Hippocampal formation (tissue), 2 donors: ENCODE measurements at regions not wholly inside any gene's neighbourhood (a gene's known extent, or its start where the extent isn't known, plus 50 kb on each side); places are given as distances from the start of the nearest gene placed in this dataset.

Experiments used
- DNase-seq, 2 donors: peaks; one replicate each; lab custom pipeline; 2025; lab: John Stamatoyannopoulos, UW

DNA sequence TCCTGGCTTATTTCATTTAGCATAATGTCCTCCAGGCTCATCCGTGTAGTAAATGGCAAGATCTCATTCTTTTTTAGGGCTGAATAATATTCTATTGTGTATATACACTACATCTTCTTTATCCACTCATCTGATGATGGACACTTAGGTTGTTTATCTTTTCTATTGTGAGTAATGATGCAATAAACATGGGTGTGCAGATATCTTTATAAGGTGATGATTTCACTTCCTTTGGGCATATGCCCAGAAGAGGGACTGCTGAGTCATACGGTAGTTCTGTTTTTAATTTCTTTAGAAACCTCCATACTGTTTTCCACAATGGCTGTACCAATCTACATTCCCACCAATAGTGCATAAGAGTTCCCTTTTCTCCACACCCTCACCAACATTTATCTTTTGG is 317.6 kb upstream of the CNKSR2 start:
- no peak for DNase-seq

DNA sequence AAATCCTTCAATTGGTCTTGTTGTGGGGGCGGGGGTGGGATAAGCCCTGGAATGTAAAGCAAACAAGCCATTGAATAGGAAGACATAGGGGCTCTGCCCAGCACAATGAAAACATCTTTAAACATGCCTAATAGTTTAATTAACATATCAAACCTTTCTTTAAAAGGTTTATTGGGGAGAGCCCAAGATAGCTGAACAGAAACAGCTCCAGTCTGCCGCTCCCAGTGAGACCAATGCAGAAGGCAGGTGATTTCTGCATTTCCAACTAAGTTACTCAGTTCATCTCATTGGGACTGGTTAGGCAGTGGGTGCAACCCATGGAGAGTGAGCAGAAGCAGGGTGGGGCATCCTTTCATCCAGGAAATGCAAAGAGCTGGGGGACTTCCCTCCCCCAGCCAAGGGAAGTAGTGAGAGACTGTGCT is 327.2 kb upstream of the CNKSR2 start:
- no peak for DNase-seq

DNA sequence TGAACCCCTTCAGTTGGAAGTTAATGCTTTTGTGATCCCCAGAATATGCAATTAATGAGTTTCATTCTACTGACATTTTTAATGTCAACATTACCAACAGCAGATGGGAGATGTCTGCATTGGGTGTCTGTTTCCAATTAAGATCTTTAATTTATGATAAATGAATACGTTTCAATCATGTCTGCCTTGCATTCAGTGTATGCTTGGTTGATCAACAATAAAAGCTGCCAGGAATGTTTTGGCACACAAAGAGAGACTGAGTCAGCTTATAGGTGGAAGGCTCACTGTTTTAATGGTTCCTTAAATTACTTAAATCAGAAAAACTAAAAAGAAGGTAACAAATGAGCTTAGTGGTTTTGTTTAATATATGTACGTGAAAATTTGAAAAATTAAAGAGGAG is 359.9 kb upstream of the CNKSR2 start:
- DNase-seq: no peak

DNA sequence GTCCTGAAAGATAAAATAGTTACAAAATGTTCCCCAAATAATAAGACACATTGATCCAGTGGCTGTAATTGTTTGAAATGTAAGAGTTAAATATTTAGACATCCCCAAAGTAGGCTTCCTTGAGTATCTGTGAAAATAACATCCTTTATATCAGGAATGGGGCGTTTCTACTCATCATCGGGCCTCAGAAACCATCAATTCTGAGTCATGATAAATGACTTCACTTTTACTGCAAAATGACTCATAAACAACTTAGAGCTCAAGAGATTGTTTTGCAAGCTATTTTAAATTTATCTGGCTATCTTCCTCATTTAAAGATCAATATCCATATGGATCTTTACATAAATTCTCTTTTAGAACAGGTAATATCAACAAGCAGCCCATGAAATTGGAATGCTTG is 369.4 kb upstream of the CNKSR2 start:
- DNase-seq: no peak

DNA sequence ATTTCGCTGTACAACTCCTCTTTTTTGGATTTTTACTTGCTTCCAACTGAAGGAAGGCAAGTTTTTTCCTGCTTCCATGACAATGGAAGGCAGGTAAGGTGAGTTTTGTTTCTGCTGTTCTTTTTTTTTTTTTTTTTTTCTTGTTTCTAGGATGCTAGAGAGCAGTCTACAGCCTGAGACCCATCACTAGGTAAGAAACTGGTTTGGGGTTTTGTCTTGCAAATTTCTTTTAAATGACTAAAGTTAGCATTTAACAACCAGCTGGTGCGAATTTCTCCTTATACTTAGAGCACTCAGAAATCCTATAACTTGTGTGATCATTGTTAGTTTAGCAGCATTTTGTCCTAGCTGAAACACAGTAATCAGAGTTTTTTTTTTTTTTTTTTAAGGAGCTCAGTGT is 378.4 kb upstream of the CNKSR2 start:
- no peak for DNase-seq

DNA sequence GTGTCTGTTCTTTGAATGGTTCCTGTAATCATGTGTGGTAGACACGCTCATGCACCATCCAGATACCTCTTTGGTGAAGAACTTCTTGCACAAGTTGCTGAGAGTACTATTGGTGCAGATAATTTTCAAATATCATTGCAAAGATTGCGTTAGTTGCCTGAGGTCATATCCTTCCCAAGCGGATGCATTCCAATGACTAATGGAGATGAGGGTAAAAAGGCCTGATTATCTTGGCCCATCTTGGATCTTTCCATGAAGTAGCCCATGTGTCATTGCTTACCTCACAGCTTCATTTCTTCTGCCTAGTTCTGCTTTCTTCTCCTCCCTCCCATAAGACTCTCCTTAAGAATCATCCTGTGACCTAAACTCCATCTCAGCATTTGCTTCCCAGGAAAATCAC is 384.9 kb upstream of the CNKSR2 start:
- DNase-seq: no peak

DNA sequence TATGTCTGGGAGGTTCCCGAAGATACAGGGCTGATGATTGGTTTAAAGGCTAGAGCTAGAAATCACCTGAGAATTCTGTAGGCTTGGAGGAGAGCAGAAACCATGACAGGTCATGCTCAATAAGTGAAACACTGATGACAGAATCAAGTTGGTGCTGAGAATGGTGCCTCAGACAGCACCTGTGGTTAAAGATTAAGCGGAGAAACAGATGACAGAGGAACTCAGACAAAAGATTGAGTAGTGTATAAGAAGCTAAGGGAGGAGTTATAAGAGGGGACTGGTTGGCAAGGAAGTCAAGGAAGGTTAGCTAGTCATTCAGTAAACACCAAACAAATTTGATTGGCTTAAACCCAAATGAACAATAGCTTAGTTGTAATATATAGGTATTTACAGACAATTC is 385.4 kb upstream of the CNKSR2 start:
- DNase-seq: no peak

DNA sequence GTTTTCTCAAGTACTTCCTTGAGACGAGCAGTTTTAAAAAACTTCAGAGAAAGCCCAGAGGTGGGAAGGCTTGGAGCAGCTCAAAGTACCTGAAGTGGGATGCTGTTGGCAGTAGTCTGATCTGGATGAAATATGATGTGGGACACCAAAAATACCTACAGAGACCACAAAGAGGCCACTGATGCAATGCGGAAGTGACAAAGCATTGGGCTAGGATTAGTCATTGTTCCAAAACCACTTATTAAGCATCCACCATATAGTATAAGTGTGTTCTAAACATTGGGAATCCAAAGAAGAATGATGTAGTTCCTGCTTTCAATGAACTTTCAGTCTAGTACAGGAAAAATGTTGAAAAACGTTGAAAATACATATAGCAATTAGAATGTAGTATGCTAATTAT is 386.1 kb upstream of the CNKSR2 start:
- no peak for DNase-seq

DNA sequence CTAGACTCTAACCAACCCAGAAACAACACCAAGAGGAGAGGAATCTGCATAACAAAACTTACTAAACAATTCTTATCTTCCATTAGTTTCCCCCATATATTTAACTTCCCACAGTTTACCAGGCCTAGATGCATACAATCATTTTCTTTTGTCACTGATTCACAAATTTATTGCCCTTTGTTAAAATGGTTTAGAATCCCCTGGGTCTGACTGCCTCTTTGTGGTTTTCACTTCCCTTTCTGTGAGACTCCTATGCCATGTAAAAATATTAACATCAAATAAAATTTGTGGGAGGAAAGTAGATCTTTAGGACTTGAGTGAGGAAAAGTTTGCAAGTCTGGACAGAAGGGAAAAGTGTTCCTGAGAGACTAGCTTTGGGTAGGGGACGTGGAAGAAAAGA is 393.8 kb upstream of the CNKSR2 start:
- DNase-seq: no peak

DNA sequence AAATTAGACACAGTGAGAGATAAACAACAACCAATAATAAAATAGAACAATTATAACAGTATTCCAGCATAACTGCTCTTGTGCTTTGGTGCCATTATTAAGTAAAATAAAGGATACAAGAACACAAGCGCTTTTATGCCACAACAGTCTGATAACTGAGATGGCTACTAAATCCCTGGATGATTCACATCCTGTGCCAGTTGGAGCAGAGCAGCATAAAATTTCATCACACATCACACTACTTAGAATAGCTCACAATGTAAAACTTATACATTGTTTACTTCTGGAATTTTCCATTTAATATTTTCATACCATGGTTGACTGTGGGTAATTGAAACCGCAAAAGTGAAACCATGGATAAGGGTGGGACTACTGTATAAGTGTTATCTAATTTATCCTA is 399.9 kb upstream of the CNKSR2 start:
- DNase-seq: no peak

DNA sequence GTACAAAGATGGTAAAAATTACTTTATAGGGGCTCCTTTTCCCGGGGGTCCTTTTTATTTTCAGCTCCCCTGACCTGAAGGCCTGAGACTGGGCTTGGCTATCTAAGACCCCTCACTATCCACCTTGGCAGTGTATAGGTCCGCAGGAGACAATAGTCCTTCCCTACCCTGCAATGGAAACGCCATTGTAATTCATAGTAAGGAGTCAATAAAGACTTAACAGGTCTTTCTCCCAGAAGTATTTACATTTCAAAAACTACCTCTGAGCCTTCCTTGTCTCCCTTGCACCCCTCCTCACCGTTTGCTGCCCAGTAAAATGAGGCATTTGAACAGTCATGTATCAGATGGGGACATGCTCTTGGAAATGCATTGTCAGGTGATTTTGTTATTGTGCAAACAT is 401.2 kb upstream of the CNKSR2 start:
- DNase-seq: no peak

DNA sequence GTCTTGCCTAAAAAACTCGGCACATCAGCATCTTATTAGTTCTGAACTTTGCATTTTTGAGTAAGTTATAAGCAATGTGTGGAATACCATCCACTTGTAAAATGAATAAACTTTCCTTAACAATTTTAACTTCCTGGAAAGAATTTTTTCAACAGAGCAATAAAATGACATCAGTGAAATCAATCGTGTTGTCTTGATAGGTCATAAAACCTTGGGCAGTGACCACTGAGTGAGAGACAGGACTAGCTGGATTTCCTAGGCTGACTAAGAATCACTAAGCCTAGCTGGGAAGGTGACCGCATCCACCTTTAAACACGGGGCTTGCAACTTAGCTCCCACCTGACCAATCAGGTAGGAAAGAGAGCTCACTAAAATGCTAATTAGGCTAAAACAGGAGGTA is 403.0 kb upstream of the CNKSR2 start:
- DNase-seq: no peak

DNA sequence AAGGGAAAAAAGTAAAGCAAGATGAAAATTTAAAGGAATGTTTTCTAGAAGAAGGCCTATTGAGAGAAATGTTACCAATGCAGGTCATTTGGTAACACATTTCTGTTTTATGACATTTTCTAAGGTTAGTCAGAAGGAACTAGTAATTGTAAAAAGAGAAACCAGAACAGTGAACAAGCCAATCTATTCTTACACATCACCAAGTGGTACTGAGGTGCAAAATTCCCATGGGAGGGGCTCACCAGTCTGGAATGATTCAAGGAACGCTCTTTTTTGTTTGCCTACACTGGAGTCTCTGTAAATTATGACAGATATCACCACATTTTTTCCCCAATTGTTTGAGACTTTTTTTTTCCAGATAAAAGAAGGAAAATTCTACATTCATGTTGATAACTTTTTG is 404.7 kb upstream of the CNKSR2 start:
- DNase-seq: no peak

DNA sequence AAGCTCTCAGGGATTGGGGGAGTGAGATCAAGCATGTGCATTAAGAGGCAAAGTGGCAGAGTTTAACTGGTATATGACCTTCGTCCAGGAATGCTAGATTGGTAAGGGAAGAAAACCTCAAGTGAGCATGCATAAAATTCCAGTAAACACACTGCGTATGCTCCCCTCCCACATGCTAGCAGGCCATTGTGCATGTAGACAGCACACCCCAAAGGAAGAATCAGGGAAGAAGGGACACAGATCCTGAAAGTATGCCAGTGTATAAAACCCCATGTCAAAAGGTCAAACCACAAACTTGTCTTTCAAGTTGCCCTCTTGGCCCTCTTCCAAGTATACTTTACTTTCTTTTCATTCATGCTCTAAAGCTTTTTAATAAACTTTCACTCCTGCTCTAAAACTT is 405.2 kb upstream of the CNKSR2 start:
- DNase-seq: no peak

DNA sequence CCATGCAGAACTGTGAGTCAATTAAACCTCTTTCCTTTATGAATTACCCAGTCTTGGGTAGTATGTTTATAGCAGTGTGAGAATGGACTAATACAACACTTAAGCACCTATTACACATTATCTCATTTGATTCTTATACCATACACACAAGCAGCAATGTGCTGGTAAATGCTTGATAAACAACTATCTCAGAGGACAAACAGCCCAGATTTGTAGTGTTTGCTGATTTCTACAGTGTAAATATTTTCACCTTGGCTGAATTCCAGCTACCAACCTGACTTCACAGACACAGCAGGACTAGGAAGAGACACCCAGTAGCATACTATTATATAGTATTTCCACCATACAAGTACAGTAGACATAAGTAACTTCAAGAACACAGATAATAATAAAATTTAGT is 406.5 kb upstream of the CNKSR2 start:
- no peak for DNase-seq

DNA sequence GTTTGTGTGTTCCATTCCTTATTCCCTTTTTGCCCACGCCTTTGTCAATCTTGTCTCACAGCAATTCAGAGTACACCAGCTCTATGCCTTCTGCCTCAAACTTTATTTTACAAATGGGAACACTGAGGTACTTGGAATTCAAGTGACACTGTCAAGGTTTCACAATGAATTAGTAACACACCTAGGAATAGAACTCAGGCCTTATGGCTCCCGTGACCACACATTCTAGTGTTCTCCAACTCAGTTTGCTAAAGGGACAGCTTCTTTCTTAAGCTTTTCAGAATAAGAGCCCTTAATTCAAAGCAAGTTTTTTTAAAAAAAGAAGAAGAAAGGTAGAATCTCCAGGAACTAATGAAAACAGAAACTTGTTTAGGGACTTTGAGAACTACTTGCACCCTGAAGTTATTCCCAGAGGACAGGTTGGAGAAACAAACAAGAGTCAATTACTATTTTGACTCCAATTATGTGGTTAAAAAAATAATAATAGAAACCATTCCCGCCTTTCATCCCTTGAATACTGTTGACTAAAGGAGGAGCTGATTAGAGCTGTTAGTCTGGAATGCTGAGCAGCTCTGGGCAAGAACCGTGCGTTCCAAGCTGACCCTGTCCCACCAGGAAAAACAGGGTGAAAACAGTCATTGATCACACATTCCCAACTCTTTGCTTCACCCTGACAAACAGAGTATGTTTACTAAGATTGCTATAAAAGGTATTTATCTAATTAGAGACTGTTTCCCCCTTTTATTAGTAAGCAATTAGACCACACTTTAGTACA is 408.8 kb upstream of the CNKSR2 start:
- DNase-seq: no peak

DNA sequence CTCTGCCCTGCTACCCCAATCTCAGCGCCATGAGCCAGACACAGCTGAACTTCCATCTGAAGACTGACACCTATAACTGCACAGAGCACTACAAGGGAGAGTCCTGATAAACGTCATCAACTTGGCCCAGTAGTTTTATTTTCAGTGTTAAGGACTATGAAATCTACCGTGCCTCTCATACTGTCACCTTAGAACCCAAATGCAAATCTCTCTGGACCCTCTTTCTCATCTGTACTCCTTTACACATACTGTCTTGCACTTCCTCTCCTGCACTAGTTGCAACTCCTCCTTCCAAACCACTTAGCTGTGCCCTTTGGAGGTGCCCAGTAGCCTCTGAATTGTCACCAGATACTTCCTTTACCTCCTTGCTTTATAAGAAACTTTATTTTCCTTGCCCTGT is 420.2 kb upstream of the CNKSR2 start:
- no peak for DNase-seq

DNA sequence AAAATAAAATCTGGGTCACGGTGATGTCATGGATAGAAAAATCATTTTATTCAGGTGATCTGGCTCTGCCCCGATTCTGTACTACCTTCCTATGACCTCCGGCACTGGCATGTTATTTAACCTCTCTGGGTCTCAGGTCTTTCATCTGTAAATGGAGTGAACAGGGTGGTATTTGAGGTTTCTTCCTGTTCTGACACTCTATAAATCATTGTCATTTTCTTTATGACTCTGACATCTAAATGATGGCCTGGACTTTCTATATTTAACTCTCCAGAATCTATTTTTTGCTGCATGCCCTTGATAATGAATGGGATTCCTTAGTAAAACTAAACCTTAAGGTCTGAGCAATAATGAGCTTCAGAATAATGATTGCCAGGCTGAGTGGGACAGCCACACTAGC is 422.0 kb upstream of the CNKSR2 start:
- no peak for DNase-seq

DNA sequence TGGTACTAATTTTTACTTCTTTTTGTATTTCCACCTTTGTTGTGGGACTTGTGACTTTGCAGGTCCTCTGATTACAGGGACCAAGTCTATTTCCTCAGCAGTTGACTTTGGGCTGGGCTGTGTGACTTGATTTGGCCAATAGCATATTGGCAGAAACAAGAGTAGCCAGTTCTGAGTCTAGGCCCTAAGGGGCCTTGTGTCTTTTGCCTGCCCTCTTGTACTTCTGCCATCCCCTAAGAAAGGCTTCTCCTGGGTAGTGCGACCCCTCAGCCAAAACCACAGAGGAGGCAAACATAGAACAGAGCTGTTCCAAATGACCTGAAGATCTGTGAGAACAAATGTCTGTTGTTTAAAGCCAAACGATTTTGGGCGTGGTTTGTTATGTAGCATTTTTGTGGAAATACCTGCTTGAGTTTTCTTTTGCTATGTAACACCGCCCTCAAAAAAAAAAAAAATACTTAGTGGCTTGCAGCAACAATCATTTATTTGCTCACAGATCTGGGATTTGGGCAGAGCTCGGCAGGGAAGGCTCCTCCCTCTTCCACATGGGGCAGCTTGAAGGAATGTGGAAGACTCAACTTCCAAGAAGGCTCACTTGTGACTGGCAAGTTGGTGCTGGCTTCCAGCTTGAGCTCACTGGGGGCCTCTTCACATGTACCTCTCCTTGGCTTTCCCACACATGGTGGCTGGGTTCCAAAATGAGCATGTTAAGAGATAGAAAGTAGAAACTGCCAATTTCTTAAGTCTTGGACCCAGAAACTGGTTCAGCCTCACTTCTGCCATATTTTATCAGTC is 423.0 kb upstream of the CNKSR2 start:
- DNase-seq: no peak

DNA sequence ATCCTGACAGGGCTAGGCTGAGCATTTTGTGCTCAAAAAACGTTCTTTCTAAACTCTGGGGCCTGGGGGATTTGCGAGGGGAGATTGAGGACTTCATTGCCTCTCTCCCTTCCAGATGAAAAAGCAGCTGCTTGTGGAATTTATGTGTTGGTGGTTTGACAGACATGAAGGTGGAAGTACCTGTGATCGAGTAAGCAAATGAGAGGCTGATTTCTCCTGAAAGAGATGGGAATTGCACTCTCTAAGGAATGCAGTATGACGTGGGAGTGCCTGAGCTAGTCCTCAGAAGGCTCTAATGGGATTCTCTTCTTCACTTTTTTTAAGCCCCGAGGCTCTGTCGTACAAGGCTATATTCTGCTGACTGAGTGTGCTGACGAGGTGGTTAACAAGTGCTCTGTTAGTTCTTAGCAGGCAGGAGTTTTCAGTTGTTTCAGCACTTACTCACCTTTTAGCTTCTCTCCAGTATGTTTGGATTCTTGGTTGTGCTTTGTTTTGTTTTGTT is 426.8 kb upstream of the CNKSR2 start:
- DNase-seq: no peak

DNA sequence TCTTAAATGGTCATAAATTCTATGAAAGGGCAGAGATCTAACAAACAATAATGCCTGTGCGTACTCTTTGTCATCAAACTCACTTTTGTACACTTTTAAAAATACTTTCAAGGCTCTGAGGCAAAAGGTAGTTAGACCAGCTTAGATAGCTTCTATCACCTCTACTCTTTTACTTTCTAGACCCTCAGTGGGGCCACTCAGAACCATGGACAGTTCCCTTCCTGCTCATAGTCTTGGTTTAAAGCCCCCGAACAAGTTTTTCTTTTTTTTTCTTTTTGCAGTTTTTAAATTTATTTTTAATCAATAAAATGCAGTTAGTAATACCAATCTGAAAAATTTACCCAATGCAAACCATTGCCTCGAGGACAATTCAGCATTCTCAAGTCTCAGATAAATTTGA is 460.5 kb upstream of the CNKSR2 start:
- no peak for DNase-seq

DNA sequence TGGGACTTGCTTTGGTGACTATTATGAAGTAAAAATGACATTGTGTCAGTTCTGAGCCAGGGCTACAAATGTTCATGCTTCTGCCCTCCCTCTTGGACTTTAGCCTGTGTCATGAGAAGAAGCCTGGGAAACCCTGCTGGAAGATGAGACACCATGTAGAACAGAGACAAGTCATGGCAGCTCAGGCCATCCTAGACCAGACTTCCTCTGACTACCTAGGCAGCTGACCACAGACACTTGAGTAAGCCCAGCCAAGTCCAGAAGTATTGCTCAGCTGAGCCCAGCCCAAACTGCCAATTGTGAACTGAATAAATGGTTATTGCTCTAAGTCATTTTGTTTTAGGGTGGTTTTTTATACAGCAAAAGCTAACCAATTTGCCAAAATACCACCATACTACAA is 467.6 kb upstream of the CNKSR2 start:
- DNase-seq: no peak

DNA sequence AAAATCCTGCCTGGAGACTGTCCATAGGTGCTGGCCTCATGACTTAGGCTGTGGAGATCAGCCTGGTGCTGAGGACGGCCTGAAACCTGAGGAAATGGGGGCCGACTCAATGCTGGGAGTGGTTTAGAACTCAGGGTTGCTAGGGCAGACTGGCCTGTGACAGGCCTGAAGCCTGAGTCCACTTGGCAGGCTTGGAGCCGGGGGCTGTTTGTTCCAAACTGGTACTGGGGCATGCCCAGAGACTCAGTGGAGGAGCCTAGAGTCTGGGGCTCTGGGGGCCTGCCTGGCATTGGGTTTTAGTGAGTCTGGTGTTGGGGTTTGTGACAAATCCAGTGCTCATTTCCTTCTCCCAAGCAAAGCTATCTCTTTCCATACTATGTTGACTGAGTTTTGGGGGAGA is 489.7 kb upstream of the CNKSR2 start:
- no peak for DNase-seq

DNA sequence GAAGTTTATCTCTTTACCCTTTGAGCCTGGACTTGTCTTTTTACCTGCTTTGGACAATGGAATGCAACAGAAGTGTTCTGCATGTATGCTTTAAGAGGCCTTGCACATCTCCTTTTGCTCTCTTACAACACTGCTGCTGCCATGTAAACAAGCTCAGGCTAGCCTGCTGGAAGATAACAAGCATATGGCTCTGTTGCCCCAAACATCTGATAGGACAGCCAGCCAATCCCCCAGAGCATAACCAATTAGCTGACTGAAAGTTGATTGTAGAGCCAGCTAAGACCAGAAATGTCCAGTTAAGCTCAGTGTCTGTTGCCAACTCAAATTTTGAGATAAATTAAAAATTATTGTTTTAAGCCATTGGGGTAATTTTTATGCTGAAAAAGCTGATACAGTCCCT is 510.6 kb upstream of the CNKSR2 start:
- DNase-seq: no peak
